AG08395 (cell line): ENCODE measurements at regions not wholly inside any gene's neighbourhood (a gene's known extent, or its start where the extent isn't known, plus 50 kb on each side); places are given as distances from the start of the nearest gene placed in this dataset.
"Not testable (repeated sequence)": the region's sequence is repeated elsewhere in the genome, so short reads cannot be mapped to it uniquely, and the experiment has no call there.

ENCODE experiments used
- DNase-seq: peaks from one replicate; pipeline ENCODE4 v3.0.0; 2012; ENCODE audit warnings: mixed read lengths, low spot score

DNA sequence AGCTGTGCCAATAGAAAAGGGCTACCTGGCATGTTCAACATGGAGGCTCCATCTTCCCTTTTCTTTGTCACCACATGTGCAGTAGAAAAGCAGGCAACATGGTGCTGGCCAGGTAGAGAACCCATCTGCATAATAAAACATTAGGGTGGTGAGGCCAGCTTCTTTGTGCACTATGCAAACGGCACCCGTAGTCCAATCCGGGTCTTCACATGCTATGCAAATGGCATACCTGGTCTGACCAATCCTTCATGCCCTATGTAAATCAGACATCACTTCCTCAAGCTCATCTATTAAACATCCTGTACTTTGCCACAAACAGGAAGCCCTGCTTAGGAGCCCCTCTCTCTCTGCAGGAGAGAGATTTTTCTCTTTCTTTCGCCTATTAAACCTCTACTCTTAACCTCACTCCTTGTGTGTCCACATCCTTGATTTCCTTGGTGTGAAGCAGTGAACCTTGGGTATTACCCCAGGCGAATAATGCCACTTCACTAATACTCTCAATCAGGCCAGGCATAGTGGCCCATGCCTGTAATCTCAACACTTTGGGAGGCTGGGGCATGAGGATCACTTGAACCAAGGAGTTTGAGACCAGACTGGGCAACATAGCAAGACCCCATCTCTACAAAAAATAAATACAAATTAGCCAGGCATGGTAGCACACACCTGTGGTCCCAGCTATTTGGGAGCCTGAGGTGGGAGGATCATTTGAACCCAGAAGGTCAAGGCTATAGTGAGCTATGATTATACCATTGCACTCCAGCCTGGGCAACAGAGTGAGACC is 111.3 kb upstream of the MRI1 start:
- no peak for DNase-seq

- DNase-seq, result no peak
Measured at GRCh38 chr19:13646758-13647157, 117.6 kb upstream of the MRI1 start.

DNA sequence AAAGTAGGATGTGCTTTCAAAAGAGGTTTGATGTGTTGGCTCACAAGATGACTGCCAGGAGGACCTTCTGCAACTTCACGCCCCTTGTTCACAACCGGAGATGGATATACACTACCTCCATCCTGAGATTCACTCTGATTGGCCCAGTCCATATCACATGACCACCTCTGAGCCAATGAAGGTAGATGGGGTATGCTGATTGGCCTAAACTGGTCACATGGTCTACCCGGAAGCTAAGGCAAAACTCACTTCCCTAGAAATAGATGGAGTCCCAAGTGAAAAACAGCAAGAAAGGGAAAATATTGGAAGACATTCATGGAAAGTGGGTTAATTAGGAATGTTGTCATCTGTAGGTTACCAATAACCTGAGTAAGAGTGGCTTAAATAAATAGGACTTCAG is 119.7 kb upstream of the MRI1 start:
- DNase-seq, result no peak

GRCh38 chr19:13640611-13641010 is 123.7 kb upstream of the MRI1 start:
- no peak for DNase-seq

DNA sequence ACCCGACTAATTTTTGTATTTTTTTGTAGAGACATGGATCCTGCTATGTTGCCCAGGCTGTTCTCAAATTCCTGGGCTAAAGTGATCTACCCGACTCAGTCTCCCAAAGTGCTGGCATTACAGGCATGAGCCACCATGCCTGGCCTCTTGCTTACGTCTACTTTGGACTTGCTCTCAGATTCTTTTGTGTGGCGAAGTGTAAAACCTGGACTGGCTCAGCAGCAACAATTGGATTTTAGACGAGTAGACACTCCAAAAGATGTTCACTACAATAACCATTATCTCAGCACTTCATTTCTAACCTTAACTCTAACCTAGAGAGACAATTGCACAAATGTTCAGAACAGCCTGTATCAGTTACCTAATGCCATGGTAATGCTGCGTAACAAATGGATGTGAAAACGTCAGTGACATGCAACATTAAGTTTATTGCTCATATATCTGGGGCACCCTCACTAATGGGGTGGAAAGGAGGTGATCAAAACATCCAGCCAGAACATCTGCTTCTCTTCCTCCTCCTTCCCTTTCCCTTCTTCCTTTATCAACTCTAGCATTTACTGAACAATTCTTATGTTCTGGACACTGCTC is 124.9 kb upstream of the MRI1 start:
- no peak for DNase-seq

DNA sequence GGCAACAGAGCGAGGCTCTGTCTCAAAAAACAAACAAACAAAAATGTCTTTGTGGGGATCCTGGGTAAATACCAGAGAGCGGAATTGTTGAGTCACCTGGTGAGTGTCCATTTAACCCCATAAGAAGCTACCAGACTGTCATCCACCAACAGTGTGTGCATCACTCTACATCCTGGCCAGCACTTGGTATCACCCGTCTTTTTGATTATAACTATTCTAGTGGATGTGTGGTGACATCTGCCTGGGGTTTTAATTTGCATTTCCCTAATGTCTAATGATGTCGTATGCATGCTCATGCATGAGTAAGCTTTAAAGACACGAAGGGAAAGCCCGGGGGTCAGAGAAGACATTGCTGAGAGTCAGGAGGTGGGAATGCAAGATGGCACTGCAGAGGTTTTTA is 126.7 kb upstream of the MRI1 start:
- peak; percentile 24 for DNase-seq

DNA sequence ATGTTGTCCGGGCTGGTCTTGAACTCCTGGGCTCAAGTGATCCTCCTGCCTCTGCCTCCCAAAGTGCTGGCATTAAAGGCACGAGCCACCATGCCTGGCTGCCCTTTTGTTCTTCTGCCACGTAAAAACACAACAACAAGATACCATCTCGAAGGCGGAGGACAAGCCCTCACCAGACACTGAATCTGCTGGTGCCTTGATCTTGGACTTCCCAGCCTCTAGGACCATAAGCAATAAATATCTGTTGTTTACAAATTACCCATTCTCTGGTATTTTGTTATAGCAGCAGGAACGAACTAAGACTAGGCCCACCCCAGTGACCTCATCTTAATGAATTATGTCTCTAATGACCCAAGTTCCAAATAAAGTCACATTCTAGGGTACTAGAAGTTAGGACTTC is 128.4 kb upstream of the CACNA1A start:
- DNase-seq, result no peak

- no peak for DNase-seq
Measured at GRCh38 chr19:13633522-13633922, 127.2 kb upstream of the CACNA1A start.

DNA sequence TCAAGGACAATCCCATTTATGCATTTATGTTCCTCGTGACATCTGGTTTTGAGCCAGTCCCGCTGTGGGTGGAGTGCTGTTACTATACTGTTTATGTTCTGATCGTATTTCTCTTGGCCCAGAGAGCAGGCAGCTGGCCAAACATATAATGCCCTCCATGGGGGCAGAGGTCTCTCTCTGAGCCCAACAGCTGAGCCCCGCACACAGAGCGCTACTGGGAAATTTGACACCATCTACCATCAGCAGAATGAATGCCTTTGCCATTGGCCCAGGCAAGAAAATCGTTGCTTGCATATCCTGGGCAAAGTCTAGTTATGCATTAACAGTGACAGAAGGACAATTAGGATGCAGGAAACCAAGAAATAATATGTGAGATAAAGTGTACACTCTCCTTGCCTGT is 126.8 kb upstream of the CACNA1A start:
- no peak for DNase-seq

GRCh38 chr19:13632164-13632563 is 125.9 kb upstream of the CACNA1A start:
- not testable (repeated sequence) for DNase-seq

DNA sequence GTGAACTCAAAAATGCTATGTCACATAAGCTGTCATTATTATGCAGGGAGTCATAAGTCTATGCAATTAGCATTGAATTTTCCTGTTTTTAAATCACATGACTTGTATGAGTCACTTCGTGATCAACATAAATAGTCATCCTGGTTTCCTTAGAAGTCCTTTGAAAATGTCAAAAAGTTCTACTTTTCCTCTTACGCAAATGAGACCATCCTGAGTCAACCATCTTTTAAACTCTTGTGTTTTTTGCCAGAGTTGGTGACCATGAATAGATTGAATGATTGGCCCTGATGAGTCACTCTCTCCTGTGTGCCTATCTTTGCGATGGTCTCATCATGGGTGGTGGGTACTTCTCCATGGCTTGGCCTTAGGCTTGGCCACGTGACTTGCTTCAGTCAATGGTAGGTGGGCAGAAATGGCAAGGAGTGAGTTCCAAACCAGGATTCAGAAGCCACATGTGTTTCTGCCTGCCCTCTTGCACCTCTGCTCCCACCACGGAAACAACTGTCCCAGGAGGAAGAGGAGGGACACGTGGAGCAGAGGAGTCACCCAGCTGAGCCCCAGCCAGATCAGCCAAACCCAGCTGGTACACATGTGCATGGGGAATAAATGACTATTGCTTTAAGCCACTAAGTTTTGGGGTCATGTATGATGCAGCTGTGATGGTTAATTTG is 123.5 kb upstream of the CACNA1A start:
- DNase-seq, result peak; percentile 13

DNA sequence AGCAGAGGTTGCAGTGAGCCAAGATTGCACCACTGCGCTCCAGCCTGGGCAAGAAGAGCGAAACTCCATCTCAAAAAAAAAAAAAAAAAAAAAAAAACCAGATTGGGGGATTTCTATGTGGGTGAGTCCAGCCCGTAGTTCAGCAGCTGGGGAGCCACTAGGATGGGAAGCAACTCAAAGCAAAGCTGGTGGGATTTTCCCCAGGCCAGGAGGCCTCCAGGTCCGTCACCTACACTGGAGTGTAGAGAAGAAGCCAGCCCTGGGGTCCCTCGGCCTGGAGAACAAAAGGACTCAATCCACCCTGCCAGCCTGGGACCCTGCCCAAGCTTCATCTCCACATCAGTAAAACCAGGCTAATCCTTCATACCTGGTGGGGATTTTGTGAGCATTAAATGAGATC is 121.3 kb upstream of the CACNA1A start:
- no peak for DNase-seq

GRCh38 chr19:13623716-13624710 is 117.7 kb upstream of the CACNA1A start:
- DNase-seq, result no peak

- DNase-seq, result no peak
Measured at GRCh38 chr19:13622766-13623715, 116.8 kb upstream of the CACNA1A start.

GRCh38 chr19:13621413-13621812 is 115.1 kb upstream of the CACNA1A start:
- peak; percentile 91 for DNase-seq

DNA sequence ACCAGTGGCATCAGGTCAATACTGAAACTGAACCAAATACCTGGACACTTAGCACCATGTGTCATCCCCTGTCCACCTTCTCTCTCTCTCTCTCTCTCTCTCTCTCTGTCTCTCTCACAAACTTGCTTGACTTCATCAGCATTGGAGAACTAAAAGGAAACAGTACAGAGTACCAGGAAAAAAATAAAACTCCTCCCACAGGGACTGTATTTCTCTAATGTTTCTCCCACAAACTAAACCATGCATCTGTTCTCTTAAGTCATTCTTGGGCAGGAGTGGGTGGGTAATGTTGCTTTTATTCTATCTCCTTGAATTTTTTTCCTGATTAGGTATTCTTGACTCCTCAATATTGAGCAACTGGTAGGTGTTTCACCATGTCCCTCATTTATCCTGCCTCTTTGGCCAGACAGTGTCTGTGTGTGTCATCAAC is 112.9 kb upstream of the CACNA1A start:
- DNase-seq, result no peak

DNA sequence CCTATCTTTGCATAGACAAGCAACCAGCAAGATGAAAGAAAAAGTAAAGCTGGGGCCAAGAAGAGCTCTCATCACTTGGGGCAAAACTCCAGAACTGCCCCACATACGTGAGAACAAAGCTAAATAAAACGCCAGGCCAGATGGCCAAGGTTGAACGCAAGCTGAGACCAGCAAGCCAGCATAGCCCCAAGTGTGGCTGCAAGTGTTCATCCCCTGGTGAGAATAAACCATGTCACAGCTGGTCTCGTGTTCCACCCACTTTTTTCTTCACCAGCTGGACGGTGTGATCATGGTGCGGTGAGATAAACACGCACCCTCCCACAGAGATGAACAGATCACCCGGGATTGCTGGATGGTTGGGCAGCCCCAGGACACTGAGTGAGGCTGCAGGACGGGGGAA is 109.6 kb upstream of the CACNA1A start:
- DNase-seq, result no peak

DNA sequence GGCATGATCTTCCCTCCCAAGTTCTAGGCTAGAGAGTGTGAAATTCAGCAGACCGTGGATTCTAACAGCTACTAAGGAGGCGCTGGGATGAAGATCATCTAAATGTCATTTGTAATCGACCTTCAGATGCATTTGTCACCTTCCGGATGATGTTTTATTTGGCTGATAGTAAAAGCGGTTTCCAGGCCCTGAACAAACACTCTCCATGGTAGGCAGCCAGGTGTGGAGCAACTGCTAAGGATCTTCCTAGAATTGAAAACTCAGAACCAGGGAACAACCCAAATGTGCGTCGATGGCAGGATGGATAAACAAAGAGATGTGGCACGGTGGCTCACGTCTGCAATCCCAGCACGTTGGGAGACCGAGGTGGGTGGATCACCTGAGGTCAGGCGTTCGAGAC is 107.2 kb upstream of the CACNA1A start:
- no peak for DNase-seq

DNA sequence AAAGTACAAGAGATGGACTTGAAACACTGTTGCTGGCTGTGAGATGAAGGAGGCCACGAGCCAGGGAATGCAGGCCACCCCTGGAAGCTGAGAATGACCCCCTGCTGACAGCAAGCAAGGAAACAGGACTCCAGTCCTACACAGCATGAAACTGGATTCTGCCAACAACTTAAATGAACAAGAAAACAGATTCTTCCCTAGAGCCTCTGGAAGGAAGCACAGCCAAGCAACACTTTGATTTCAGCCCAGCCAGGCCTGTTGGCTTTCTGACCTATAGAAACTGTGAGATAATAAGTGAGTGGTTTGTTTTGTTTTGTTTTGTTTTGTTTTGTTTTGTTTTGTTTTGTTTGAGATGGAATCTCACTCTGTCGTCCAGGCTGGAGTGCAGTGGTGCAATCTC is 105.3 kb upstream of the CACNA1A start:
- no peak for DNase-seq

DNA sequence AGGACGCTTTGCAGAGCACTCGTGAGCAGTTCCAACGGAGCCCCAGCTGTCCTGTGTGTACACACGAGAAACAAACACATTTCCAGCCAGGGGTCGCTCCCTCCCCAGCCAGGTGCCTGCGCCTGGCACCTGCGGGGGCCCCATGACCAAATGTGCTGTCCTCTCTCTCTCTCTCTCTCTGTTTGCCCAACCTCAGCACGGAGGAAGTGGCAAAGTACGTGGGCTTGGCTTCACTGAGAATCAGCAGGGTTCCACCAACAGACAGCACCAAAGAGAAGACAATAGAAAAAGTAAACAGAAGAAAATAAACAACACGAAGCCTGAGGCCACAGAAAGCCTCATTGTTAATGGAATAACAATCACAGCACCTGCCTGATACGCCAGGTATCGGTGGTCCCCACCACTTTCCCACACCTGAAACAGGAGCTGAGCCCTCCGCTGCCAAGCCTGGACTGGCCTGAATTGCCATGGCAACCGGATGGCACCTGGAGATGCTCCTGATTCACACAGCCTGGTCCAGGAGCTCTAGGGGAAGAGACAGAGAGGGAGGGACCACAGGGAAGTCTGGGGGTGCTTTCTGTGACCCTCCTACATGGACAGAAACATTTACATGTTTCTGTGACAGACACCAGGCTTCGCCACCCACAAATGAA is 103.9 kb upstream of the CACNA1A start:
- DNase-seq, result no peak
